B cell (primary cell): ENCODE measurements at regions not wholly inside any gene's neighbourhood (a gene's known extent, or its start where the extent isn't known, plus 50 kb on each side); places are given as distances from the start of the nearest gene placed in this dataset.

Source experiments
- ATAC-seq: fragments of 200-7000 bp; cut with Tn5 transposase; one replicate; pipeline ENCODE4 v1.10.0; 2021; ENCODE audit warnings: low read depth, mild to moderate bottlenecking, moderate number of reproducible peaks, moderate library complexity
- CTCF ChIA-PET: fragments of 350-600 bp; sonication (Branson Sonifier 250); formaldehyde crosslinking; loops from one replicate; lab custom pipeline; 2021; ENCODE audit warnings: antibody characterized with exemption, inconsistent platforms; lab: Charles Lee
- POLR2A ChIA-PET: fragments of 350-600 bp; sonication (Branson Sonifier 250); formaldehyde crosslinking; loops from one replicate; lab custom pipeline; 2021; ENCODE audit warnings: antibody characterized with exemption; lab: Charles Lee
- DNase-seq: peaks from one replicate; pipeline ENCODE4 v3.0.0; 2013
- H2AFZ ChIP-seq: 2 replicates; pipeline ENCODE4 v1.6.1; 2012; ENCODE audit warnings: mild to moderate bottlenecking, low read depth, low read length; ENCODE audit not compliant: insufficient read depth, poor library complexity, severe bottlenecking
- H3K27ac ChIP-seq, 2 donors: 1 replicate in 1 of 2; 2 replicates in 1 of 2; pipeline ENCODE4 v1.5.1; 2012 to 2013; ENCODE audit warnings: low read length in 2 of 2, mild to moderate bottlenecking in 2 of 2, moderate library complexity in 1 of 2
- H3K27me3 ChIP-seq, 4 experiments: fragments of 200-600 bp in 1 of 4; sonication (generic) in 1 of 4; replicated peaks in 1 of 4; 1 replicate in 2 of 4; 2 replicates in 2 of 4; pipeline versions ENCODE4 v1.6.1 to v1.7.0; 2013 to 2016; ENCODE audit warnings: low read length in 3 of 4, mild to moderate bottlenecking in 2 of 4, mixed read lengths in 1 of 4, moderate library complexity in 1 of 4; ENCODE audit not compliant: insufficient read depth in 4 of 4, control insufficient read depth in 3 of 4; ENCODE audit errors: control extremely low read depth in 1 of 4
- H3K36me3 ChIP-seq, 2 experiments: replicated peaks in 1 of 2; 1 replicate in 1 of 2; 2 replicates in 1 of 2; pipeline versions ENCODE4 v1.6.1 to v1.7.1; 2013; ENCODE audit warnings: low read length in 1 of 2; ENCODE audit not compliant: insufficient read depth in 2 of 2, control insufficient read depth in 1 of 2; ENCODE audit errors: control extremely low read depth in 1 of 2, extremely low read depth in 1 of 2
- H3K4me1 ChIP-seq, 2 donors: fragments of 200-600 bp in 1 of 2; sonication (generic) in 1 of 2; 1 replicate in 1 of 2; 2 replicates in 1 of 2; pipeline versions ENCODE4 v1.5.1 to v1.6.1; 2013 to 2017; ENCODE audit warnings: low read length in 2 of 2; ENCODE audit not compliant: control insufficient read depth in 2 of 2, insufficient read depth in 2 of 2
- H3K4me2 ChIP-seq: replicated peaks from 2 replicates; pipeline ENCODE3; 2012; ENCODE audit warnings: mild to moderate bottlenecking, low read depth, low read length; ENCODE audit not compliant: poor library complexity, severe bottlenecking
- H3K4me3 ChIP-seq, 5 experiments: fragments of 200-600 bp in 1 of 5; sonication (generic) in 1 of 5; 1 replicate in 3 of 5; 2 replicates in 2 of 5; pipeline versions ENCODE4 v1.5.1 to v1.7.0; 2011 to 2016; ENCODE audit warnings: low read length in 4 of 5, mild to moderate bottlenecking in 4 of 5, low read depth in 2 of 5, control low read depth in 1 of 5, moderate library complexity in 1 of 5; ENCODE audit not compliant: insufficient read depth in 1 of 5; ENCODE audit errors: control extremely low read depth in 1 of 5, extremely low read depth in 1 of 5
- H3K79me2 ChIP-seq: fragments of 200-600 bp; sonication (generic); one replicate; pipeline ENCODE4 v1.6.0; 2016; ENCODE audit warnings: low read length; ENCODE audit not compliant: control insufficient read depth, insufficient read depth
- H3K9ac ChIP-seq: fragments of 200-600 bp; sonication (generic); 2 replicates; pipeline ENCODE4 v1.6.1; 2017; ENCODE audit warnings: mild to moderate bottlenecking, low read length, moderate library complexity
- H3K9me3 ChIP-seq, 3 donors: one replicate each; pipeline versions ENCODE4 v1.6.1 to v1.7.1; 2013; ENCODE audit warnings: low read length in 2 of 3; ENCODE audit not compliant: control insufficient read depth in 2 of 3, insufficient read depth in 1 of 3; ENCODE audit errors: control extremely low read depth in 1 of 3
- H4K20me1 ChIP-seq: 2 replicates; pipeline ENCODE4 v1.6.0; 2012; ENCODE audit warnings: mild to moderate bottlenecking, low read length; ENCODE audit not compliant: insufficient read depth, control insufficient read depth, poor library complexity, severe bottlenecking
- H3K27ac Mint-ChIP-seq: one replicate; pipeline ENCODE4 v1.8.0; 2021; ENCODE audit warnings: mixed read lengths
- H3K27me3 Mint-ChIP-seq: one replicate; pipeline ENCODE4 v1.8.0; 2021; ENCODE audit warnings: mixed read lengths
- H3K4me1 Mint-ChIP-seq: one replicate; pipeline ENCODE4 v1.8.0; 2021; ENCODE audit warnings: mixed read lengths
- H3K4me3 Mint-ChIP-seq: one replicate; pipeline ENCODE4 v1.8.0; 2021; ENCODE audit warnings: mixed read lengths
- H3K9me3 Mint-ChIP-seq: one replicate; pipeline ENCODE4 v1.8.0; 2022; ENCODE audit warnings: mixed read lengths; ENCODE audit not compliant: insufficient read depth
- CTCF ChIP-seq: fragments of 200-600 bp; IDR thresholded peaks from one replicate; pipeline ENCODE4 v1.8.0; 2022; ENCODE audit warnings: antibody characterized with exemption, mild to moderate bottlenecking
- EZH2 ChIP-seq: IDR thresholded peaks from 2 replicates; pipeline ENCODE4 v1.6.1; 2012; ENCODE audit warnings: borderline replicate concordance, low read depth, mild to moderate bottlenecking, moderate library complexity, low read length; ENCODE audit not compliant: insufficient read depth, poor library complexity, severe bottlenecking
- WGBS: methylation state at CpG from one replicate; pipeline ENCODE4 v1.1.5; 2013; ENCODE audit warnings: missing lambda C conversion rate; ENCODE audit not compliant: insufficient coverage; 5-methylcytosine and 5-hydroxymethylcytosine counted together
- intact Hi-C: fragments of 100-400 bp; cut with micrococcal nuclease; formaldehyde crosslinking; loops from one replicate; pipeline ENCODE4 v1.10.0; 2022

- Histone ChIP-seq H3K27me3 (no peaks in the 10 kb centered on the region), H4K20me1 (no peaks in the 10 kb centered on the region), H3K27ac (no peak overlapping the region), H3K36me3 (no peaks in the 10 kb centered on the region), H3K79me2 (no peaks in the 10 kb centered on the region), H3K4me3 (no peak overlapping the region), H3K4me1 (no peaks in the 10 kb centered on the region), H3K4me2 (no peak overlapping the region), H2AFZ (no peak overlapping the region), H3K9ac (no peak overlapping the region), H3K9me3 (no peaks in the 10 kb centered on the region)
- no peaks in the 10 kb centered on the region for H3K27me3 Mint-ChIP-seq
- H3K9me3 Mint-ChIP-seq = no peaks in the 10 kb centered on the region
- DNase-seq (no peak), ATAC-seq (no peak)
- no peaks in the 10 kb centered on the region for H3K4me1 Mint-ChIP-seq
- no peak overlapping the region for H3K4me3 Mint-ChIP-seq
- H3K27ac Mint-ChIP-seq = no peak overlapping the region
- WGBS = 80% methylated on average over 1 of the region's 1 CpG
- ChIA-PET POLR2A (no interaction called here), CTCF (no interaction called here)
- intact Hi-C loops = no loop called here
- no peak for TF ChIP-seq CTCF
- TF ChIP-seq EZH2 = no peak
Measured at GRCh38 chr6:126873791-126874190, 244.7 kb upstream of the RSPO3 start.

GRCh38 chr6:126876446-126876845 is 242.0 kb upstream of the RSPO3 start:
- no peak overlapping the region for H3K27ac Mint-ChIP-seq

More at GRCh38 chr6:126876446-126876845, 242.0 kb upstream of the RSPO3 start:
- no peak for TF ChIP-seq CTCF
- TF ChIP-seq EZH2 = no peak
- no peak for ATAC-seq
- no peaks in the 10 kb centered on the region for H4K20me1 ChIP-seq
- H3K4me2 ChIP-seq = no peak overlapping the region
- no peak overlapping the region for H3K4me3 ChIP-seq
- H3K79me2 ChIP-seq = no peaks in the 10 kb centered on the region
- no peaks in the 10 kb centered on the region for H3K9me3 ChIP-seq
- CTCF ChIA-PET = no interaction called here
- no peak overlapping the region for H3K27ac ChIP-seq
- no peak overlapping the region for H3K4me3 Mint-ChIP-seq
- H3K9me3 Mint-ChIP-seq = no peaks in the 10 kb centered on the region
- H3K9ac ChIP-seq = no peak overlapping the region
- DNase-seq = no peak
- no peaks in the 10 kb centered on the region for H3K27me3 Mint-ChIP-seq
- no peaks in the 10 kb centered on the region for H3K4me1 ChIP-seq
- intact Hi-C loops = no loop called here
- no peaks in the 10 kb centered on the region for H3K4me1 Mint-ChIP-seq
- POLR2A ChIA-PET = no interaction called here
- H3K27me3 ChIP-seq = no peaks in the 10 kb centered on the region
- H2AFZ ChIP-seq = no peak overlapping the region
- H3K36me3 ChIP-seq = no peaks in the 10 kb centered on the region
- WGBS = no CpG with 5 or more reads among the region's 1 CpG
